HUES64 (cell line): ENCODE measurements at regions not wholly inside any gene's neighbourhood (a gene's known extent, or its start where the extent isn't known, plus 50 kb on each side); places are given as distances from the start of the nearest gene placed in this dataset.

Experiments
- H3K27ac ChIP-seq: 2 replicates; pipeline ENCODE4 v1.7.0; 2013; ENCODE audit warnings: low read depth, low read length, inconsistent platforms
- H3K27me3 ChIP-seq: 2 replicates; pipeline ENCODE4 v1.6.1; 2013; ENCODE audit warnings: mild to moderate bottlenecking, low read length; ENCODE audit not compliant: insufficient read depth
- H3K36me3 ChIP-seq: 2 replicates; pipeline ENCODE4 v1.6.1; 2013; ENCODE audit warnings: mild to moderate bottlenecking, low read length; ENCODE audit not compliant: insufficient read depth
- H3K4me1 ChIP-seq: 2 replicates; pipeline ENCODE4 v1.6.1; 2013; ENCODE audit warnings: mild to moderate bottlenecking, low read length, moderate library complexity; ENCODE audit not compliant: insufficient read depth
- H3K4me3 ChIP-seq: 2 replicates; pipeline ENCODE4 v1.5.1; 2013; ENCODE audit warnings: mild to moderate bottlenecking, low read length, moderate library complexity
- H3K9ac ChIP-seq: 2 replicates; pipeline ENCODE4 v1.6.1; 2013; ENCODE audit warnings: mild to moderate bottlenecking, low read depth, low read length
- H3K9me3 ChIP-seq: 2 replicates; pipeline ENCODE4 v1.6.1; 2013; ENCODE audit warnings: low read depth, low read length; ENCODE audit not compliant: insufficient read depth
- WGBS: fragments of 150-250, 120-280 bp; methylation state at CpG from one replicate; pipeline ENCODE4 v1.1.7; 2013; ENCODE audit warnings: missing lambda C conversion rate; 5-methylcytosine and 5-hydroxymethylcytosine counted together

DNA sequence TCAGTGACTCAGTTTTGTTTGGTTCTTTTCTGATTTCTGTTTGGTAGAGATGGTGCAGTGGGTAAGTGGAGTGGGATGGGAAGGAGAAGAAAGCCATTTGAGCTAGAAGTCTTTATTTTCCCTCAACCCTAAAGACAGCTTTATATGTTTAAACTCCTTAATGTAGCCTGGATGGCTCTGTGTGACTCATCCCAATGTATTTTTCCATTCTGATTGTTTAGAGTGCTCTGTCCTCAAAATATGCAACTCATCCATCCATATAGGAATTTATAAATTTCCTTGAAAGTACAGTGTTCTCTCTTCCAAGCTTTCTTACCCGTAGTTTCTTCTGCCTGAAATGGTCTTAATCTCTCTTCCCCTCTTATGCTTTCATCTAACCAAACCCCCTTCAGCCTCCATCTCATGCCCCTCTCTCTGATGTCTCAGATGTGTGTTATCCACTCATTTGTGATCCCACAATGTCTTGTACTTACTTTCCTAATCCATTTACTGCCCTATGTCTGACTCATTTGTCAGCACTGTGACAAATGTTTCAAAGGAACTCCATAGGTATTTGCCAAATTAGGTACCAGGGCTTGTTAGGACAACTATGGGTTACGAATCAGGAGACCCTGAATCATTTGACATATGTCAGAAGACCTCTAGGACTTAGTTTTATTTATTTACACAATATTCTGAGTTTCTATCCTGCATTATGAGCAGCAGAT, 217.5 kb upstream of the SGCD start:
- Histone ChIP-seq H3K27me3 (no peaks in the 10 kb centered on the region), H3K36me3 (no peaks in the 10 kb centered on the region), H3K9ac (no peak overlapping the region), H3K27ac (no peak overlapping the region), H3K9me3 (no peaks in the 10 kb centered on the region), H3K4me3 (no peak overlapping the region), H3K4me1 (peaks cover 9% of the 10 kb centered on the region)
- 89% methylated on average over 2 of the region's 2 CpGs for WGBS

DNA sequence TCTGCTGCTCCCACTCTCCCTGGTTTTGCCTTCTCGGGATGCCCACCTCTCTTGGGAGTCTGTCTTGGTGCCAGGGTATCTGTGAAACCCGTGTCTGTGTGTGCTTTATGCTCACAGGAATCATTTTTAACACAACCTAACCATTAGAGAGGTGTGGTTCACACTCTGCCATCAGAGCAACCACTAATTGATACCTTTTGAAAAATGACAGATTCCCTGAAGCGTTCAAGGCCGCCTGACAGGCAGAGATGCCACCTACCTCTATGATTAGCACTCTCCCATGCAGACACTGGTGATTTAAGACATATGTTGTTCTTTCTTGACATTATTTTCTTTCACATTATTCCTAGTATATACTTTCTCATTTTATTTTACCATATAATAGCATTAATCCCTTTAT, 207.3 kb upstream of the SGCD start:
- 92% methylated on average over 4 of the region's 4 CpGs for WGBS
- Histone ChIP-seq H3K4me3 (no peak overlapping the region), H3K4me1 (peaks cover 4% of the 10 kb centered on the region), H3K27ac (no peak overlapping the region), H3K36me3 (no peaks in the 10 kb centered on the region), H3K9me3 (no peaks in the 10 kb centered on the region), H3K9ac (no peak overlapping the region), H3K27me3 (no peaks in the 10 kb centered on the region)

DNA sequence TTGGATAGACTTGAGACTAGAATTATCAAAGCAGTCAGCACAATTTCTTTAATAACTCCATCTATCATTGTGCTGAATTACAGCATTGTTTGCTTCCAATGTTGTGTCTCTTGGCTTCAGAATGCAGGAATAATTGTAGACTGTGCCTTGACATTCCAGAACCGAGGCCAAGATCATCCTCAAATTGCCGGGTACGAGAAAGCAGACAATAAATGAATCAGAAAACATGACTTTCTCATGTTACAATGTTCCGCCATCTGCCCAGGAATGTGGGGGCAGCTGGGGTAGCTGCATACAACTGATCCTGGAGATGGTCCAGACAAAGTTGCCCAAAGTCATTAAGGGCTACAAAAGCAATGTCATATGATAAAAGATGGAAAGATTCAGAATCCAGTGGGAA, 206.2 kb upstream of the SGCD start:
- Histone ChIP-seq H3K9ac (no peak overlapping the region), H3K4me1 (peaks cover 4% of the 10 kb centered on the region), H3K9me3 (no peaks in the 10 kb centered on the region), H3K27ac (no peak overlapping the region), H3K36me3 (no peaks in the 10 kb centered on the region), H3K4me3 (no peak overlapping the region), H3K27me3 (no peaks in the 10 kb centered on the region)
- 98% methylated on average over 4 of the region's 4 CpGs for WGBS

DNA sequence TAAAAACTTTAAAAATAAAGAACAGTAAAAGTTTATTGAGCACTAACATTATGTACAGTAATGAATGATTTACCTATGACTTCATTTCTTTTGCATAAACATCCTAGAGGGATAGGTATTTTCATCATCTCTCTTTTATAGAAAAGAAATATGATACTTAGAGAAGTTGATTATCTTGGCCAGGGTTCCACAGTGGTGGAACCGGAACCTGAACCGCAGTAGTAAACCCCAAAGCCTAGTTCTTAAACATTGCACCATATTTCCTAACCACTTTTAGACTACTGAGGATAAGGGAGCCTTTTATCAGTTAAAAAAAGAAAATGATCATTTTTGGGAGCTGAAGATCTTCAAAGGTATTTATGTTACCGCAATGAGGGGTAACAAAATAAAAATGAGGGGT, 205.7 kb upstream of the SGCD start:
- no peaks in the 10 kb centered on the region for H3K27me3 ChIP-seq
- no peak overlapping the region for H3K27ac ChIP-seq
- H3K9me3 ChIP-seq, result no peaks in the 10 kb centered on the region
- 100% methylated on average over 1 of the region's 3 CpGs for WGBS
- no peaks in the 10 kb centered on the region for H3K36me3 ChIP-seq
- H3K4me1 ChIP-seq, result peaks cover 4% of the 10 kb centered on the region
- H3K4me3 ChIP-seq, result no peak overlapping the region
- no peak overlapping the region for H3K9ac ChIP-seq

DNA sequence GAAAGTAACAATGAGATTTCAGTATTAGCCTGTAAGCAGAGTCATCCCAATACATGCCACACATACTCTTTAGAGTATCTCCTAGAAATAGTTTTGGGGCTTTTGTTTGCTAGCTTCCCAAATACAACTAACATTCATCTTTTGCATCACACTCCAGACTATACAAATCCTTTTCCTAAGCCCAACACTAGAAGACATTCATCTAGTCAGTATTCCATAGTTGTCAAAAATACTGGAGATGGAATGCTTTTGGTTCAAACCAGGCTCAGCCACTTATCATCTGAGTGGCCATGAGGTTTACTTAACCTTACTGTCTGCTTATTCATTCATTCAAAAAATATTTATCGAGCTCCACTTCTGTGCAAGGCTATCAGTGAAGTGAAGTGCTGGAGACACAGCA, 205.1 kb upstream of the SGCD start:
- H3K4me3 ChIP-seq, result no peak overlapping the region
- 94% methylated on average over 1 of the region's 1 CpG for WGBS
- no peaks in the 10 kb centered on the region for H3K36me3 ChIP-seq
- H3K4me1 ChIP-seq, result peaks cover 3% of the 10 kb centered on the region
- H3K27me3 ChIP-seq, result no peaks in the 10 kb centered on the region
- no peak overlapping the region for H3K27ac ChIP-seq
- no peaks in the 10 kb centered on the region for H3K9me3 ChIP-seq
- no peak overlapping the region for H3K9ac ChIP-seq

DNA sequence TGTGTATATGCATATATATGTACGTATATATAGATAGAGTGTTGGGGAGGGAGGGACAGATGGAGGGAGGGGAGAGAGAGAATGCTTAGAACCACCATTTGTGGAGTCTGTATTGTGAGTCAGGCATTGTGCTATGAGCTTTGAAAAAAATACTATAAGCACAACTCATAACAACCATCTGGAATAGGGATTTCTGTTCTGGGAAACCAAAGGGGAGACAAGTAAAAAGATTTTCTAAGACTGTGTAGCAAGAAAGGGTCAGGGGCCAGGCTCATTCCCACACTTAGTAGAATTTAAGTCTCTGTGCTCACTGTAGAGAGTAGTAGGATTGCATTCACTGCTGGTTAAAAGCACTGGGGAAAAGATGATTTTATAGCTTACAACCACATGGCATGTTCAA, 202.3 kb upstream of the SGCD start:
- Histone ChIP-seq H3K9me3 (no peaks in the 10 kb centered on the region), H3K27me3 (no peaks in the 10 kb centered on the region), H3K27ac (no peak overlapping the region), H3K9ac (no peak overlapping the region), H3K4me1 (no peaks in the 10 kb centered on the region), H3K36me3 (no peaks in the 10 kb centered on the region), H3K4me3 (no peak overlapping the region)
- 86% methylated on average over 1 of the region's 1 CpG for WGBS

DNA sequence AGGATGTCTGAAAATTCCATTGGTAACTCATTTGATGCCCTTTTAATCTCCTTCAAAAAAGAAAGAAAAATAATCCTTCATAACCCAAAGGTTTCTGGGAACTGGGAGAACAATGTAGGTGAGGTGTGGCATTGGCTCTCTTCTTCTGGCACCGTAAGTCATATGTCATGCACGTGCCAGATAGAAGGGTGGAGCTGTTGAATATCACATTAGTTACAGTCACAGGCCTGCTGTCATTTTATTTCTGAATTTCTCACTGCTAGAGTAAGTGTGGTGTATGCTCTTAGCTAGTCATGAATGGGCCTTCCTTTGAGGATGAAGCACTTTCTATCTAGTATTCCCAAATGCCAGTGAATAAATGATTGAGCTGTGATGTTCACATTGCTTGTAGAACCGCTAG, 201.8 kb upstream of the SGCD start:
- Histone ChIP-seq H3K9me3 (no peaks in the 10 kb centered on the region), H3K27ac (no peak overlapping the region), H3K9ac (no peak overlapping the region), H3K36me3 (no peaks in the 10 kb centered on the region), H3K4me1 (no peaks in the 10 kb centered on the region), H3K27me3 (no peaks in the 10 kb centered on the region), H3K4me3 (no peak overlapping the region)
- 93% methylated on average over 2 of the region's 3 CpGs for WGBS

DNA sequence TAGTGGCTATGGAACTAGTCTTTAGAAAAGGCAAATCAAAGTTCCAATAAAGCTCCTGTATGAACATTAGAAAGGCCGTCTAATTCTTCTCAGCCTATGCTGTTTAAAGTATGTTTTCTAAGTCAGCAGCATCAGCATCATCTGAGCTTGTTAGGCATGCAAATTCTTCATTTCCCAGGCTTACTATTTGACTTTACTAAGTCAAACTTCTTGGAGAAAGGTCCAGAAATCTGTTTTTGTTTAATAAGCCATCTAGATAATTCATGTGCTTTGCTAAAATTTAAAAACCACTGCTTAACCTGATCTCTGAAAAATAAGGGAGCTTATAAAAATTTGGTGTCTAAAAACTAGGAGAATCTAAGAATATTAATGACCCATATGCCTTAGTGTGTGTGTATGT, 200.2 kb upstream of the SGCD start:
- H3K9ac ChIP-seq, result no peak overlapping the region
- no peaks in the 10 kb centered on the region for H3K9me3 ChIP-seq
- no peak overlapping the region for H3K4me3 ChIP-seq
- H3K36me3 ChIP-seq, result no peaks in the 10 kb centered on the region
- no peak overlapping the region for H3K27ac ChIP-seq
- H3K4me1 ChIP-seq, result no peaks in the 10 kb centered on the region
- 100% methylated on average over 1 of the region's 1 CpG for WGBS
- H3K27me3 ChIP-seq, result no peaks in the 10 kb centered on the region

DNA sequence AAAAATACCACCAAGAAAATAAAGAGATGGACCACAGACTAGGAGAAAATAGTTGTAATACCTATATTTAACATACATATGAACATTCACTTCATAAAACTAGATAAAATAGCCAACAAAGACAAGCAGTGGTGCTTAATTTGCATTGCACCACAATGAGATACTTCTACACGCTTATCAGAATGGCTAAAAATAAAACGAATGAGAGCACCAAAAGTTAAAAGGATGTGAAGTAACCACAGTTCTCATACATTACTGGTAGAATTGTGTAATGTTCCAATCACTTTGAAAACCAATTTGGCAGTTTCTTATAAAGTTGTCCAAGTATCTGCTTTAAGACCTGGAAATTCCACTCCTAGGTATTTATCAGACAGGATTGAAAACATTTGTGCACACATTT, 198.9 kb upstream of the SGCD start:
- Histone ChIP-seq H3K9ac (no peak overlapping the region), H3K9me3 (no peaks in the 10 kb centered on the region), H3K27ac (no peak overlapping the region), H3K27me3 (no peaks in the 10 kb centered on the region), H3K4me1 (no peaks in the 10 kb centered on the region), H3K4me3 (no peak overlapping the region), H3K36me3 (no peaks in the 10 kb centered on the region)
- 100% methylated on average over 2 of the region's 2 CpGs for whole genome bisulfite sequencing

DNA sequence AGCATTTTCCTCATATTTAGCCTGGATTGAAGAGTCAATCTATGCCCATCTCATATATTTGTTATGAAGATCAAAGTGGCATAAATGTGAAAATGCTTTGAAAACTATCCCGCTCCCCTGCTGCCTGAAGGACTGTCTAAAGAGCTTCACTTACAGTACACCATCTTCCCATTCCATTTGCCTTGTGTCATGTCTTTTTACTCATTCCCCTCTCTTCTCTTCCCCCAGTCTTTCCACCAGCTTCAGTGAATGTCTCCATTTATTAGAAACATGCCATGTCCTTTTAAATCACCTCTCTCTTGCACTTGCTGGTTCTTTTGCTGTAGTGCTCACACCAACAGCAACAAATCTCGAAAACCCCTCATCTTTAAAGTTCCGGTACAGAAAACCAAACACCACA, 192.7 kb upstream of the SGCD start:
- WGBS, result 92% methylated on average over 3 of the region's 3 CpGs
- H3K36me3 ChIP-seq, result no peaks in the 10 kb centered on the region
- H3K27me3 ChIP-seq, result no peaks in the 10 kb centered on the region
- H3K4me1 ChIP-seq, result no peaks in the 10 kb centered on the region
- H3K9ac ChIP-seq, result no peak overlapping the region
- no peak overlapping the region for H3K4me3 ChIP-seq
- no peaks in the 10 kb centered on the region for H3K9me3 ChIP-seq
- no peak overlapping the region for H3K27ac ChIP-seq

DNA sequence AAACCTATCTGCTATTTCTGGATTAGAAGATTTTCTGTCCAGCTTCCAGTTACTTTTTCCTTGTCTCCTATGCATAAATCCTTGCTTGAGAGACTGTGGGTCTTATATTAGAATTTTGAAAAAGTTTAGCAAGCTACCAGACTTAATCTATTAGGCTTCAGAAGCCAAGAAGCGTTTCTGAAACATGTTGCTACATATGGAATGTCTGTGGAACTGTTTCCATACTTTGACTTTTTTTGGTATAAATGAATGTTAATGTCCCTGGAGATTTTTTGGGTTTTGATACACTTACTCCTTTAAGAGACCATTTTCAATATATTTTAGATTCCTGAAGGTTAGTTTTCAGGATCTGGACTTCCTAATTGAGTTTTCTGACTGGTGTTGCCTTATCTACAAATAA, 191.4 kb upstream of the SGCD start:
- H3K4me3 ChIP-seq, result no peak overlapping the region
- peaks cover 3% of the 10 kb centered on the region; the same call in 1 of the 2 replicates for H3K4me1 ChIP-seq
- no peak overlapping the region for H3K9ac ChIP-seq
- H3K9me3 ChIP-seq, result no peaks in the 10 kb centered on the region
- no peak overlapping the region for H3K27ac ChIP-seq
- H3K36me3 ChIP-seq, result no peaks in the 10 kb centered on the region
- WGBS, result 70% methylated on average over 1 of the region's 1 CpG
- H3K27me3 ChIP-seq, result no peaks in the 10 kb centered on the region
